HCT116 (cell line): ENCODE measurements at regions not wholly inside any gene's neighbourhood (a gene's known extent, or its start where the extent isn't known, plus 50 kb on each side); places are given as distances from the start of the nearest gene placed in this dataset.
"Not testable (repeated sequence)": the region's sequence is repeated elsewhere in the genome, so short reads cannot be mapped to it uniquely, and the experiment has no call there.

Experiments
- CBX3 ChIP-seq: IDR thresholded peaks from 2 replicates; pipeline ENCODE4 v1.6.1; 2012; ENCODE audit warnings: low read depth
- EZH2 ChIP-seq: fragments of 200-600 bp; sonication (generic); IDR thresholded peaks from 2 replicates; pipeline ENCODE4 v1.6.1; 2017; ENCODE audit warnings: antibody characterized with exemption, mixed run types
- EZH2phosphoT487 ChIP-seq: fragments of 200-600 bp; IDR thresholded peaks from 2 replicates; pipeline ENCODE4 v1.6.1; 2018; ENCODE audit warnings: antibody characterized with exemption, borderline replicate concordance
- JUND ChIP-seq: IDR thresholded peaks from 2 replicates; pipeline ENCODE4 v1.6.1; 2012
- POLR2A ChIP-seq: IDR thresholded peaks from 2 replicates; pipeline ENCODE4 v1.7.0; 2011; ENCODE audit warnings: borderline replicate concordance; ENCODE audit not compliant: insufficient read depth, insufficient read length; ENCODE audit errors: extremely low read depth
- POLR2AphosphoS5 ChIP-seq: IDR thresholded peaks from 2 replicates; pipeline ENCODE4 v1.6.1; 2011; ENCODE audit warnings: mild to moderate bottlenecking, low read depth, low read length, moderate library complexity
- RAD21 ChIP-seq: IDR thresholded peaks from 2 replicates; pipeline ENCODE4 v1.6.1; 2012; ENCODE audit warnings: low read depth, mild to moderate bottlenecking
- SIN3A ChIP-seq: IDR thresholded peaks from 2 replicates; pipeline ENCODE4 v1.6.1; 2012; ENCODE audit warnings: low read depth
- ZFX ChIP-seq: fragments of 450-650 bp; IDR thresholded peaks from 2 replicates; pipeline ENCODE4 v1.6.1; 2017
- TF ChIP-seq, protein P1 (sequence below), 3 experiments: fragments of 200-600 bp in 1 of 3; sonication (generic) in 1 of 3; IDR thresholded peaks in 2 of 3; conservative IDR thresholded peaks in 1 of 3; 2 replicates each; pipeline ENCODE4 v1.5.1; 2012 to 2017; ENCODE audit warnings: low read depth in 2 of 3, low read length in 2 of 3, antibody characterized with exemption in 1 of 3, borderline replicate concordance in 1 of 3, control low read depth in 1 of 3, mild to moderate bottlenecking in 1 of 3, mixed read lengths in 1 of 3, mixed run types in 1 of 3, moderate library complexity in 1 of 3; ENCODE audit not compliant: insufficient read depth in 1 of 3
- TF ChIP-seq, protein P2 (sequence below): IDR thresholded peaks from 2 replicates; pipeline ENCODE4 v1.6.1; 2012

DNA sequence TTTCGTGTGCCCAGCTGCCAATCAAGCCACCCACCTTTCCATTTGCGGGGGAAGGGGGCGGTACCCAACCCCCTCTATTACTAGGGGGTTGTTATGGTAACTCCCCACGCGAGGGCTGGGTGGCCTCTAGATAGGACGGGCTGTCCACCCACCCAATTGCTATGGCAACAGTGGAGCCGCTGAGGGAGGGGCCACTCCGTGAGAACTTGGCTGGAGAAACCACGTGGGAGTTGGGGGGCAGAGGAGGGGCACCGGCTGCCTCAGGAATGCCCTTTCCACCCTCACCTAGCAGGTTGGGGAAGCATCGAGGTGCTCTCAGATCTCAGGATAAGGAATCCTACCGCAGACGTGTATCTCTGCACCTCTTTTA lies 220.0 kb upstream of the NOTCH2NLA start:
- TF ChIP-seq, protein P1, sequence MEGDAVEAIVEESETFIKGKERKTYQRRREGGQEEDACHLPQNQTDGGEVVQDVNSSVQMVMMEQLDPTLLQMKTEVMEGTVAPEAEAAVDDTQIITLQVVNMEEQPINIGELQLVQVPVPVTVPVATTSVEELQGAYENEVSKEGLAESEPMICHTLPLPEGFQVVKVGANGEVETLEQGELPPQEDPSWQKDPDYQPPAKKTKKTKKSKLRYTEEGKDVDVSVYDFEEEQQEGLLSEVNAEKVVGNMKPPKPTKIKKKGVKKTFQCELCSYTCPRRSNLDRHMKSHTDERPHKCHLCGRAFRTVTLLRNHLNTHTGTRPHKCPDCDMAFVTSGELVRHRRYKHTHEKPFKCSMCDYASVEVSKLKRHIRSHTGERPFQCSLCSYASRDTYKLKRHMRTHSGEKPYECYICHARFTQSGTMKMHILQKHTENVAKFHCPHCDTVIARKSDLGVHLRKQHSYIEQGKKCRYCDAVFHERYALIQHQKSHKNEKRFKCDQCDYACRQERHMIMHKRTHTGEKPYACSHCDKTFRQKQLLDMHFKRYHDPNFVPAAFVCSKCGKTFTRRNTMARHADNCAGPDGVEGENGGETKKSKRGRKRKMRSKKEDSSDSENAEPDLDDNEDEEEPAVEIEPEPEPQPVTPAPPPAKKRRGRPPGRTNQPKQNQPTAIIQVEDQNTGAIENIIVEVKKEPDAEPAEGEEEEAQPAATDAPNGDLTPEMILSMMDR (IDR thresholded peaks at IDR 0.05 in 2 of 3, conservative IDR thresholded peaks at IDR 0.05 in 1 of 3; ENCODE audit: borderline replicate concordance in 1 of 3, insufficient read depth in 1 of 3, low read depth in 2 of 3, low read length in 2 of 3), result not testable (repeated sequence)
- TF ChIP-seq POLR2A, POLR2AphosphoS5, ZFX, RAD21, EZH2, SIN3A, CBX3, JUND, EZH2phosphoT487: not testable (repeated sequence)
- TF ChIP-seq, protein P2, sequence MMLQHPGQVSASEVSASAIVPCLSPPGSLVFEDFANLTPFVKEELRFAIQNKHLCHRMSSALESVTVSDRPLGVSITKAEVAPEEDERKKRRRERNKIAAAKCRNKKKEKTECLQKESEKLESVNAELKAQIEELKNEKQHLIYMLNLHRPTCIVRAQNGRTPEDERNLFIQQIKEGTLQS, result not testable (repeated sequence)
